NCI-H345 (cell line): ENCODE measurements at regions not wholly inside any gene's neighbourhood (a gene's known extent, or its start where the extent isn't known, plus 50 kb on each side); places are given as distances from the start of the nearest gene placed in this dataset.

Experiments used
- DNase-seq: peaks from one replicate; lab custom pipeline; 2025; lab: John Stamatoyannopoulos, UW

DNA sequence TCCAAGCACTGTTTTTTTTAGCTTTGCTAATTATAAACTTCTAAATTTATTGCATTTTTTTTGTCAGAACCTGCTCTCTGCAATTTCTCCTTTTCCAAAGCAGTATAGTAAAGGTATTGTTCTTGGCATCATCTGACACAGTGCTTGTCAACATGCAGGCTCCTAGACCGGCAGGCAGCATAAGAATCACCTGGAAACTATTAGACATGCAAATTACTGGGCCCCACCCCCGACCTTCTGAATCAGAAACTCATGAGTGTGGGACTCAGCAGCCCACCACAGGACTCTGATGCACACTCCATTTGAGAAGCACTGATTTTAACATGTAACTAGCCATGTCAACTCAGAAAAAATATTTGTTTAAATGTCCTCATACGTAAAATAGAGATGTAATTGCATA lies 551.1 kb upstream of the CELF4 start:
- DNase-seq: peak; percentile 4

DNA sequence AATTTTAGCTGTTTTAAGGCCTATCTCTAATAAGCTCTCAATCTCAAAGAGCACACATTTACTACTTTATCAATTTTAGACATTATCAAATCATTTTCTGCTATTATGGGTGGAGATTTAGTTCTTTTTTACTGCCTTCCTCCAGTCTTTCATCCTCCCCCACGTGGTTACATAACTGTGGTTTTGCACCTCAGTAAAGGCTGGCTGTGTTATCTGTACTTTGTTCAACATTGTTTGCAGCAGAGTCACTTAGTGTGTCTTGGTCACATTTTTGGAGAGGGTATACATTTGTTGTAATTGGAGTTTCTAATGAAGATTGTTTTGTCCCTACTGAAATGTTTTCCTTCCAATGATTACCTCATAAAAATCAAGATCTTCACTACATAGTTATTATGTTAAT lies 549.6 kb upstream of the CELF4 start:
- no peak for DNase-seq

DNA sequence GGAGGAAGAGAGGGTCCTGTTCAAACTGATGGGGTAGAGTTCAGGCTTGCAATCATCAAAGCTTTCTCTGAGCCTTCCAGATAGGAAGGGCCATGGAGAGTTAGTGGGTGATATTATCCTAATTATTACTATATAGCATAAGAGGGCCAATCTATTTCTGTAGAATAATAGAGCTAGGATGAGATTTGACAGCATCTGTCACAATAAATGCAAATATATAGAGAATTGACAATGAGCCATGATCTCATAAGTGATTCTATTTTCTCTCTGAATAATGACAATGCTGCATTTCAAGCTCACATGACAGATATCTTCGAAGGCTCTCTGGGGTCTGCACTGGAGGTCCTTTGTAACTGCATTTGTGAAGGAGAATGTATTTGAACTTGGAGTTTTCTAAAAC lies 521.9 kb upstream of the CELF4 start:
- DNase-seq: no peak

DNA sequence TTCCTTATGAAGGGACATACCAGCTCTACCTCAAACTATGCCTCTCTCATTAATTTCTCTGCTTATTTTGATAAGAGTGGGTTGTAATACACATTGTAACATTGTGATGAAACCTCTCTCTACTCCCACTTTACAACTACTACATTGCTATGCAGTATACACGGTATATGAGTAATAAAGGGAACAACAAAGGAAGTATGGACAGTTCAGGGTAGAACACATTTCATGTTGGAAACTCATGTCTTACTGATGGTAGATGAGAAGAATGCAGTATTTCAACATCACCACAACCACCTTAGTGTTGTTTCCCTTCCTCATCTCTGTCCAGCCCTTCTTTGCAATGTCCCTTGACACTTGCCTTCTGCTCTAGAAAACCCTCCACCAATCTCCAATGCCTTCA lies 515.9 kb upstream of the CELF4 start:
- DNase-seq: no peak

DNA sequence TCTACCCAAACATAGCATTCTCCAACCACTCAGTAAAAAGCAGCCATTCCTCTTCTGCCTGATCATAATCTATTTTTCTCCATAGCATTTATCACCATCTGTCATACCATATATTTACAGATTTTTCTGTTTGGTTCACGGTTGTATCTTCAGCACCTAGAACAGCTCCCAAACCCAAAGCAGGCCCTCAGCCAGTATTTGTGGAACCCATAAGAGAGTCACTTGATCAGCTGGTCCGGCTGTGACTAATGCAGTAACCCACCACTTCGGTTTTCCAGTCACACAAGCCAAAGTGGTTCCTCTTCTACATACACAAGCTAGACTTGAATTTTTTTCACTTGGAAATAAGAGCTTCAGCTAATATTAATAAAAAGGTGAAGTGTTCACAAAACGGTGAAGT lies 511.6 kb upstream of the CELF4 start:
- DNase-seq: no peak

DNA sequence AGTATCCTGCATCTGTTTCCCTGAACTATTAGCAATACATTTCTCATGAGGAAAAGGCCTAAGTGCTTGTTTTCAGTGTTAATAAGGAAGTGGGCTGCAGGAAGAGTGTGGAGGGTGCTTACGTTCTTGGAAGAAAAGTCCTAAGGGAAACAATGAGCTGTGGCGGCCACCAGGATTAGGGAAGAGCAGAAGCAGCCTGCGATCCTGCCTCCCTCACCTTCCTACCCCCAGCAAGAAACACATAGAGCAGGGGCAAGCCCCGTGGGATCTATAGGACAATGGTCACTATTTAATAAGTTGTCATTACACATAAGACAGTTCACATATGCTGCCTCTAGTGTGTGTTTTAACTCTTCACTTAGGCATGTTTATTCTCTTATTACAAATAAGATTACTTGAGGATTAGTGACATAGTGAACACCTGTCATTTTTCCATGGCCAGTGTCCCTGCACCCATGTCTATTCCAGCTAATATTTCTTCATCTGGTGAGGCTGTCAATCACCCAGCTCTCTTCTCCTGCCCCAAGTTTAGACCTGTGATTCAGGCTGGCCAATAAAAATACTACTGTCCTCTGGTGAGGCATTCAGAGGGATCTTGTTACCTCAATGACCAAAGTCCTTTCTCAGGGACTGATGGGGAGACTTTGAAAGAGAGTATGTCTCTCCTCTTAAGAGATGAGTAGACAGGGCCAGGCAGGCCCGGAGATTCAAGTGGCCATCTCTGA lies 510.9 kb upstream of the CELF4 start:
- DNase-seq: no peak

DNA sequence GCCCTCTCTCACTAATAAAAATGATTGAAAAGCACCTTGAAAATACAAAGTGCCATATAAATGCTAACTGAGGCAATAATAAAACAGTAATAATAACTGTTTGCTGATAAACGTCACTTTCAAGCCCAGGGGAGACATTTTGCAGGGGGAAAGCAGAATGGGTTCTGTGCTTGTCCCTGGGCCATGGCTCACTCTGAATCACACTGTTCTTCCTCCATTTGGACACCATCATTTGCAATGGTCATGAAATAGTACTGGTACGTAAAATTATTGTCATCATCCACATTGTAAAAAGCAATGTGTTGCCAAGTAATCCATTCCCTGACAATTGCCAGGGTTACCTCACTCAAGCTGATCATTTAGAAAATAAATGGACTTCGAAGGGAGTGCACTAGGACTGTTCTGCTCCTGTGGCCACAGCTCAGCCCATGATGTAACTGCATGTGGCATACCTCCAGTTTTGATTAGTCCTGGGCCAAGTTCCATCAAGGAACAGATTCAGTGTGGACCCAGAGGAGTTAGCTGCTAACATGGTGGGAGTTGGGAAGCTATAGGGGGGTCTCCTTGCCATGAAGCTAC lies 508.8 kb upstream of the CELF4 start:
- no peak for DNase-seq

DNA sequence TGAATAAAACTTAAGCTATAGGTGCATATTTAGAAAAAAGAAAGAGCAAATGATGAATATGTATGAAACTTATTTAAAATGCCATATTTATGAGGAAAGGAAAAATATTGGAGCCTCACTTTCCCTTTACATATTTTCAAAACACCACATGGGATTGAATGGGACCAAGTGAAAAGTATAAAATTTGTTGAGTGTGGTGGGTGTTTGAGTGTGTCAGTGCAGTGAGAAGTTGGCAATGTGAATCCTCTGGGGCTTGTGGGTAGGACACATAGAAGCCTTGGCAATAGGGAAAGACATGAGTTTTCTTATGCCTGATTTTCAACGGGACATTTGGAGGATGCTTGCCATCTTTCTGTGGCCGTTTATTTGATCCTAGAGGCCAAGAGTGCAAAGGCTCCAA lies 502.2 kb upstream of the CELF4 start:
- DNase-seq: no peak

DNA sequence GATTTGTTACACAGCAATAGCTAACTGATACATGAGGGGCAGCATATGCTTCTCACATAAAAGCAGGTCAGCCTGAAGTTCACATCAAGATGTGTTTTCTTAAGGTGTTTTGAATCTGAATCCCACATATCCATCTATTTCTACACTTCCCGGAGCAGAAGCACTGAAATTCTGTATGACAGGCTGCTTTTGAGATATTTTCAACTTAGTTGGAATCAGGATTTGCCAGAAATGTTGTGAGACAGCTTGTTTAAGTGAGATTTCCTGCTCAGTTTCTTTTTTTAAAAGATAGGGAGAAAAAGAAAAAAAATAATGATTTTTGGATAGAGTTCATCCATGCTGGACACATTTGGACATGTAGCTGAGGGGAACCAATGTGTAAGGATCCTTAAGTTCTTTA lies 501.5 kb upstream of the CELF4 start:
- no peak for DNase-seq

DNA sequence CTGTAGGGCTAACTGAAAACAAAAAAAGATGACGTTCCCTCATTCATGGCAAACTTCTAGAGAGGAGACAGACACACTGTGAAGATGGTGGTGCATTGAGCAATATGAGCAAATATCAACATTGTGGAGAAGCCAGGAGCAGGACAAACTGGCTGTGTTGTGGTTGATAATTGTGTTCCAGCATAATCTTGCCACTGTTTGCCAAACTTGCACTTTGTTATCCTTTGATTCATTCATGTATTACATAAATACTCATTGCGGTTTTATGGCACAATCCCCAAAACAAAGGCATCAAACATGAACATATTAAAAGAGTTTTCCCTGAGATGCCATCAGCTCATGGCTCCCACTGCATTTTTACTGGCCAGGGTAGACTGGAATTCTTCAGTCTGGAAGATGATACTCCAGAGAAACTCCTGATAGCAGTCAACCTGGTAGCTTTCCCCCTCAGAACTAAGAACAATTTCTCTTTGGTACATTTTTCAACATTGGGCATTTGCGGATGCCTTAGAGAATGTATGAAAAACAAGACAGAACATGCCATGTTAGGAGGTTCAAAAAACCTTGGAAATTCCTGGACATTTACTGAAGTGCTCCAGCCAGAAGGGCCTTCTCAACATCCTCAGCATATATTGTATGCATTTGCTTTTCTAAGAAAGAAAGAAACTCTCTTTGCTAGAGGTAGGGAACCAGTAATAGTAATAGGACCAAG lies 487.4 kb upstream of the CELF4 start:
- no peak for DNase-seq

DNA sequence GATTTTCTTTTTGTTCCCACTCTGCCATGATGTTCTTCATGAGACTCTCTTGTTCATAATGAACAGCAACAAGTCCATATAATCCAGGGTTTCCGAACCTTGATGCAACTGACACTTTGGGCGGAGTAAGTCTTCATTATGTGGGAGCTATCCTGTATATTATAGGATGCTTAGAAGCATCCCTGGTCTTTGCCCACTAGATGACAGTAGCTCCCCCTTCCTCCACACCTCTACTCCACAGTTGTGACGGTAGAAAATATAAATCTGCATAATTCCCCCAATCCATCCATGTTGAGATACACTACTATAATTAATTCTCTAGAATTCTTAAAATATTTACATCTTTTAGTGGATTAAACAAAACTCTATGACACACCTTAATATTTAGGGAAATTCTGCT lies 482.2 kb upstream of the CELF4 start:
- DNase-seq: no peak

DNA sequence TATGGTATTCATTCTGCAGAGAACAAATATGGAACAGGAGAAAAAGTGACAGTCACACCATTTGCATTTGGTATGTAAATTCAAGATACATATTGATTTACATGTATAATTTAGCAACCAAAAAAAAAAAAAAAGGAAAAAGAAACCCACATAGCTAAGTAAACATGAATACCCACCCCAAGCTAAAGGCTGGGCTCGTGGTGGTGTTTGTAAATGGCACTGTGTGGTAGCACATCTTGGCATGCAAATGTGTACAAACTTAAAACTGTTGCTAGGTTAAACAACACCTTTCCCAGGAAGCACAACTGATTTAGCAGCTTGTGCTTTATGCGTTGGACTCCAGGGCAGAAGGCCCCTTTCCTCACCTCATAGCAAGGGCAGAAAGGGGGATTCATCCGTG lies 481.1 kb upstream of the CELF4 start:
- no peak for DNase-seq

DNA sequence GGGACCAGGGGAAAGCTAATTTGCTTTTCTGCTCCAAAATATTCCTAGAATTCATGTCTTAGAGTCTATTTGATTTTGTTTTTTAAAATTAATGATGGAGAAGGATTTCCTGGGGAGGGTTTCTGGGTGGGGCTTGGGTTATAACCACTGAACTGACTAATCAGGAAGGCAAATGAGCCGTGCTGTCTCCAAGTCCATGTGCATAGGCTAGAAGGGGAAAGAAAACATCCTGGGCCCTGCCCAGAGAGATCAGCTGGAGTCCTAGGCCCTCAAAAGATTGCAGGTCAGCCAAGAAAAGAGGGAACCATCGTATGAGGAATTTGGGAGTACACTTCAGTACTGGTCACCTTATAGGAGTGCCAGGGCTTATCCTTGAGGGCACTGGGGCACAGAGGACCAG lies 480.2 kb upstream of the CELF4 start:
- no peak for DNase-seq

DNA sequence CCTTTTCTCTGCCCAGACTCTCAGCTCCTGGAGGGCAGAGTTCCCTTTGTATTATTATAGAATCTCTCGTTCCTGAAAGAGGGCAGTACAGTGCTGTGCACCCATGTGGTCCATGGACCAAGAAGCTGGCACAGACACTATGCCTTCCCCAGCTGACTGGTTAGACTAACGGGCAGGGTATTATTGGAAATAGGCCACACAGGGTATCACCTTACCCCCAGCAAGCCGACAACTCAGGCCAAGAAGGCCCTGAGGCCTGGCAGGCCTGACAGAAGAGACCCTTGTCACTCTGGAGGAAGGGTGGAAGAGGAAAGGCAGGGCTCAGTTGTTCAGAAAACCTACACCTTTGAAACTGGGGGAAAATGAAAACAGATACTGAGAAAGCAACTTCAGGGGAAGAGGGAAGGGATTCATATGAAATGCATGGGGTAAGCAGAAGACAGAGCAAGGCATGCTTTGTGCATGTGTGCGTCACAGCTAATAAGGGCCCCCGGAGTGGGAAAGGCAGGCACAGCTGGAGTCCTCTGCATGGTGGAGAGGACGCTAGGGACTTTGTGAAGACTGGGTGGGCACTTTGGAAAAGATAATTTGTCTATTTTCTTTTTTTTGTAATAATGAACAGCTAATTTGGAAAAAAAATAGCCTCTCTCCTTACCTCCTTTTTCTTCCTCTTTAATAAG lies 476.8 kb upstream of the CELF4 start:
- DNase-seq: no peak

DNA sequence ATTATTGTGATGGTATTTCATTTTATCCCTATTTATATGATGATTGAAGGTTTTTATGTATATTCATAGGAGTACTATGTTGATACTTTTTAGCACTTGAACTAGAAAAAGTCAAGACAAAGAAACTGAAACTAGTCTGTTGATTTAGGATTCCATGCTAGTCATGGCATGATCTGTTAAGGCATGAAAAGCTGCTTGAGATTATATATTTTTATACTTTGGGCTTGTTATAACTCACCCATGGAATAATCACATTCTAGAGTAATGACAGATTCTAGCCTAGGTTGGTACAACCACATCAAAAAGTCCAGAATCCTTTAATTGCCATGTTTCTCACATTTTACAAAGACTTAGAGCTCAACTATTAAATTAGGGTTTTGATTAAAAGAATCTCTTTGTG lies 472.6 kb upstream of the CELF4 start:
- DNase-seq: no peak

DNA sequence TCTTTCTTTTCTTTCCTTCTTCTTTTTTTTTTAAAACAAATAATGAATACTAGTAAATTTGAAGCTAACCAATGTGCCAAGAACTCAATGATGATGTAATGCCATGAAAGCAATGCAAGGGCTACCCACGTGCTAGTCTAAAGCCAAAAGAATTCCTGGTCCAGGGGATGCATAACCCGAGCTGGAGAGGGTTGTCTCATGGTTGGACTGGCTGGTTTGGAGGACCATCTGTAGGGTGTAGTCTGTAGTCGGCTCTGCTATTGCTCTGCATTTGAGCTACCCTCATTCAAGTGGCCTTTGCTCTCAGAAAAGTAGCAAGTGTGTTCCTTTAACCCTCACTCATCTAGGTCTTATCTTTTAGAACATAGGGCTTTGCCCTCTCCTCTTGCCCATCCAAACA lies 469.6 kb upstream of the CELF4 start:
- DNase-seq: no peak

DNA sequence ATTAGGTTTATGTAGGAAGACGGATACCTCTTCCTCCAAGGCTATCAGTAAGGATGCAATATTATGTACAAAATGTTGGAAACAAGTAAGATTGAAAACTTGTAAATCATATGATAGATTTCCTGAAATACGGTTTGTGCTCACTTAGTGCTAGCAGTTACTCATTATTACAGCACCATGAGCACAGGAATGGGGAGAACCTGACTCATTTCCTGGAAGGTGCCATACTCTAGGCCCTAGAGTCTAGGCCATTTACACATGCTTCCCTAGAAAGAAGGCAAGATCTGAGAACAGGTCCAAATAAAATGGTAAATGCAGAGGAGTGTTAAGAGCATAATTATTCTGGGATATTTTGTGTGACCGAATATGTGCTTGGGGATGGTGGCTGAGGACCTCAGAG lies 467.7 kb upstream of the CELF4 start:
- no peak for DNase-seq

DNA sequence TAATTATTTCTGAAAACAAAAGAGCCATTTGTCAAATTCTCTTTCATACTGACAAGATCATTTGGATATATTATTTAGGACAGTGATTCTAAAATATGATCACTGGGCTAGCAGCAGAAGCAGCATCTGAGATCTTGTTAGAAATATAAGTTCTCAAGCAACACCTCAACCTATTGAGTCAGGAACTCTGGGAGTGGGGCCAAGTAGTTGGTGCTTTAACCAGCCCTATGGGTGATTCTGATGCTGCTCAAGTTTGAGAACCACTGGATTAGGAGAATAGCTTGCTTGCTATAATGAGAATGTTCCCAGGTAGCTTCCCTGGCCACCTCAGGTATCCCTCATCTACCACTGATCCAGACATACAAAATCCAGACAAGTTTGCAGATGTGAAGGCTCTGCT lies 466.9 kb upstream of the CELF4 start:
- DNase-seq: no peak

DNA sequence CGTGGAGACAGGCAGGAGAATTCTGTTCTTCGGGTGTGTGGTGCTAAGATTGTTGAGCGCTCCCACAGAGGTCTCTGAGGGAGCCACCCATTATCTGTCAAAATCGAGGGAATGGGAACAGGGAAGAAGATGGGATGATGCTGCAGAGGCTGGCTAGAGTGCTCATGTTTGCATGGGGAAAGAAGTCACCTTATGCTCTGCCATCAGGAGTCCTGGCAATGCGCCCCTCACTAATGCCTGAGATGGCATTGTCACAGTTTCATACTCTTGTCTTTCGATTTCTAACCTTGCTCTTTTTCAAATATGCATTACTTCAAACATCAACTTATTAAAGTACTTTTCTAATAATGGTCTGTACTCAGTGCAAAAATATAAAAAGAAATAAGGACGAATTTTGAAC lies 463.3 kb upstream of the CELF4 start:
- no peak for DNase-seq

DNA sequence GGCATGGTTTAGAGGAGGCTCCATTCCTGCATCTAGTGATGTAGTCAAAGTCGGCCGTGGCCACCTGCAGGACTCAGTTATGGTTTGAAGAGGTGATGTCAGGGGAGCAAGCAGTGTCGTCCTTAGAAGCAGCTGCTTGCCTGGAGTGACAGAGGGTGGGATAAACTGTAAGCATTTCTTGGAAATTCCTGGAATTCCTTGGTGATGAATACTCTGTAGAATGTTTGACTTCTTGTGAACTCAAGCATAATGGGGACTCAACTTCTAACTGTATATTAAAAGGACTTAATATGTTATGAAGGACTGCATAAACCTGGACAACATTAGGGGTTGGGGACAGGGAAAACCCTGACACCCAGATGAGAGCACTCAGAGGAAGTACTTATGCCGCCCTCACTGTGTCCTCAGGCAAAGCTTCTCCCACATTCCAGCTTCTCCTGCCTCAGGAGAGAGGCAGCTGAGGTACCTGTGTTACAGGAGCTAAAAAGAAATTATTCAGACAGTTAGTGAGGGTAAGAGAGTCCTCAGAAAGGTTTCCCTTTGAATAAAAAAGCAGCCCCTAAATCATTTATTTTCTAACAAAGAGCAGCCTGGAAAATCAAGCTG lies 459.9 kb upstream of the CELF4 start:
- no peak for DNase-seq

DNA sequence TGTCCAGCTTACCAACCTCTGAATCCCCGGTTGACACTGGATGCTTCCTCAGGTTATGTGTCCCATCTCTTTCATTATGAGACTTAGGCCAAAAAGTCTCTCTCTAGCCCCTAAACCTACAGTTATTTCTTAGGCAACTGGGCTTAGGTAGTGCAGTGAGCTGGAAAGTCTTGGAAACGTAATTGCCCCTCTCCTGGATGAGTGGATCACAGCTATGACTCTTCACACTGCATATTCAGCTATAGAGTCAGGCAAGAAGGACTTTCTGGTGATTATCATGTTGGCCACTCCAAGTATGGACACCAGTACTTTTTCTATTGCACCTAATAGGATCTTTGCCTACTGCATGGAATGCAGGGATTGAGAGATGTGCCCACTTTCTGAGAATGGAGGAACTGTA lies 458.3 kb upstream of the CELF4 start:
- DNase-seq: no peak

DNA sequence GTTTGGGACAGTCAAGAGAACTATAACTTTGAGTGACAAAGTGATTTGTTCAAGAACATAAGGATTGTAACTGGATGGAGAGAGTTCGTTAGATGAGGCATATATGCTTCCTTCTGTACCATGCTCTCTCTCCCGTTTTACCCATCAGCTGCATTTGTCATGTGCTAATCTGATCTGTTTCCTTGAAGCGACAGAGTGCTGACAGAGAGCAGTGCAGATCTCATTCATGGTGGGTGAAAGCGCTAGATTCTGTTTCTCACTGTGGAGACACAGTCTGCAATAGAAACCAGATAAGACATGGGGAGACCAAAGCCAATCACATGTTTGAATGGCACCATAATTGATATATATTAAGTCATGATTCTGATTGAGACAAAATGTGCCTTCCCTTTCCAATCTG lies 456.6 kb upstream of the CELF4 start:
- DNase-seq: no peak

DNA sequence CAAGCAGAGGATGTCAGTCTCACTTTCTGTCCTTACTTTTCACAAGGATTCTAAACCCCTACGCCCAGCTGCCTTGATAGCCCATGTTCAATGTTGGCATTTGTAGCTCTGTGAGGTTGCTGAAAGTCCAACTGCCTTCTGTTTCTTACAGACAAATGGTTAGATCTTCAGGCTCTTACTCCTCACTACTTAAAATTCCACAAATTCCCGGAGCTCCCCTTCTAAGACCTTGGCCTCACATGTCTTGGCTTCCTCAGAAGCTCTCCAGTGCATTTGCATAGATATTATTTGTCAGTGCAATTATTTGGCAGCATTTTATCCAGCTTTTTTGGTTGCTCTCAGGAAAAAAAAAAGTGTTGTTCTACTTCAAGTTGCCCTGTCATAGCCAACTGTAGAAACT lies 453.7 kb upstream of the CELF4 start:
- no peak for DNase-seq
